ENCODE measurements at regions not wholly inside any gene's neighbourhood (a gene's known extent, or its start where the extent isn't known, plus 50 kb on each side); places are given as distances from the start of the nearest gene placed in this dataset.

- Histone ChIP-seq H3K9ac (no peak overlapping the region), H3K4me1 (ENCODE audit: low read depth, poor library complexity, severe bottlenecking) (no peaks in the 10 kb centered on the region), H4K20me1 (ENCODE audit: insufficient read depth) (no peaks in the 10 kb centered on the region), H2AFZ (ENCODE audit: low read depth) (no peak overlapping the region), H3K36me3 (ENCODE audit: insufficient read depth) (no peaks in the 10 kb centered on the region), H3K4me2 (no peak overlapping the region), H3K79me2 (ENCODE audit: insufficient read depth, low read depth) (no peaks in the 10 kb centered on the region), H3K27ac (no peak overlapping the region), H3K4me3 (IDR thresholded peaks at IDR 0.05; ENCODE audit: insufficient read depth, low read depth, low read length) (no peak overlapping the region), H3K27me3 (ENCODE audit: insufficient read depth, low read depth) (no peaks in the 10 kb centered on the region)
- no peak for TF ChIP-seq CTCF (conservative IDR thresholded peaks at IDR 0.05; ENCODE audit: low read depth, low read length)
These were observed 198.6 kb downstream of the FLRT2 start for GRCh38 chr14:85728476-85729065.

- H3K9ac ChIP-seq = no peak overlapping the region
- H3K27me3 ChIP-seq (ENCODE audit: insufficient read depth, low read depth) = no peaks in the 10 kb centered on the region
- H4K20me1 ChIP-seq (ENCODE audit: insufficient read depth) = no peaks in the 10 kb centered on the region
- H3K4me1 ChIP-seq (ENCODE audit: low read depth, poor library complexity, severe bottlenecking) = peaks cover 20% of the 10 kb centered on the region
- no peak overlapping the region for H3K4me3 ChIP-seq (IDR thresholded peaks at IDR 0.05; ENCODE audit: insufficient read depth, low read depth, low read length)
- no peaks in the 10 kb centered on the region for H3K79me2 ChIP-seq (ENCODE audit: insufficient read depth, low read depth)
- H3K27ac ChIP-seq = peak overlapping the region; percentile 26
- TF ChIP-seq CTCF (conservative IDR thresholded peaks at IDR 0.05; ENCODE audit: low read depth, low read length) = no peak
- H2AFZ ChIP-seq (ENCODE audit: low read depth) = peak overlapping the region; percentile 23; the same call in 1 of the 2 replicates
- H3K36me3 ChIP-seq (ENCODE audit: insufficient read depth) = no peaks in the 10 kb centered on the region
- H3K4me2 ChIP-seq = 0 out of 2 replicates have a peak overlapping the region, but pooled peaks have one; percentile 29
These were observed 184.1 kb downstream of the FLRT2 start for GRCh38 chr14:85714069-85714468.

- no peak overlapping the region for H3K9ac ChIP-seq
- H3K27ac ChIP-seq = no peak overlapping the region
- H3K4me1 ChIP-seq (ENCODE audit: low read depth, poor library complexity, severe bottlenecking) = peaks cover 20% of the 10 kb centered on the region
- no peaks in the 10 kb centered on the region for H3K79me2 ChIP-seq (ENCODE audit: insufficient read depth, low read depth)
- no peak overlapping the region for H2AFZ ChIP-seq (ENCODE audit: low read depth)
- no peak for TF ChIP-seq CTCF (conservative IDR thresholded peaks at IDR 0.05; ENCODE audit: low read depth, low read length)
- H4K20me1 ChIP-seq (ENCODE audit: insufficient read depth) = no peaks in the 10 kb centered on the region
- no peaks in the 10 kb centered on the region for H3K27me3 ChIP-seq (ENCODE audit: insufficient read depth, low read depth)
- H3K4me3 ChIP-seq (IDR thresholded peaks at IDR 0.05; ENCODE audit: insufficient read depth, low read depth, low read length) = no peak overlapping the region
- H3K36me3 ChIP-seq (ENCODE audit: insufficient read depth) = no peaks in the 10 kb centered on the region
- no peak overlapping the region for H3K4me2 ChIP-seq
These were observed 181.7 kb downstream of the FLRT2 start for GRCh38 chr14:85711620-85712019.

Measured in KMS-11 (cell line).